ENCODE measurements at regions not wholly inside any gene's neighbourhood (a gene's known extent, or its start where the extent isn't known, plus 50 kb on each side); places are given as distances from the start of the nearest gene placed in this dataset.

GRCh38 chr3:8200996-8201395, 300.6 kb upstream of the LMCD1 start:
- TF ChIP-seq GABPA (IDR thresholded peaks at IDR 0.05; ENCODE audit: low read depth) (no peak), POLR2AphosphoS5 (IDR thresholded peaks at IDR 0.05; ENCODE audit: low read depth) (no peak), CTCF (IDR thresholded peaks at IDR 0.05; ENCODE audit: insufficient read depth, low read length) (no peak), SPI1 (IDR thresholded peaks at IDR 0.05; ENCODE audit: borderline replicate concordance, low read depth) (no peak), REST (IDR thresholded peaks at IDR 0.05; ENCODE audit: insufficient replicate concordance, low read depth) (no peak)

GRCh38 chr3:8201886-8202285, 299.7 kb upstream of the LMCD1 start:
- TF ChIP-seq CTCF (IDR thresholded peaks at IDR 0.05; ENCODE audit: insufficient read depth, low read length) (no peak), POLR2AphosphoS5 (IDR thresholded peaks at IDR 0.05; ENCODE audit: low read depth) (no peak)

More at GRCh38 chr3:8200996-8201395, 300.6 kb upstream of the LMCD1 start:
- Histone ChIP-seq H3K27ac (replicated peaks) (no peak overlapping the region), H3K27me3 (ENCODE audit: insufficient read depth, poor library complexity, severe bottlenecking) (no peaks in the 10 kb centered on the region), H3K4me3 (replicated peaks; ENCODE audit: insufficient read depth, low read length) (no peak overlapping the region)
- DNase-seq (ENCODE audit: low read depth in 1 of 2, low spot score in 1 of 2): no peak

GRCh38 chr3:8204331-8204730, 297.3 kb upstream of the LMCD1 start:
- H3K27ac ChIP-seq (replicated peaks): no peak overlapping the region
- TF ChIP-seq POLR2AphosphoS5 (IDR thresholded peaks at IDR 0.05; ENCODE audit: low read depth): no peak

More at GRCh38 chr3:8201886-8202285, 299.7 kb upstream of the LMCD1 start:
- no peak overlapping the region for H3K27ac ChIP-seq (replicated peaks)
- H3K27me3 ChIP-seq (ENCODE audit: insufficient read depth, poor library complexity, severe bottlenecking): no peaks in the 10 kb centered on the region
- H3K4me3 ChIP-seq (replicated peaks; ENCODE audit: insufficient read depth, low read length): no peak overlapping the region
- no peak for DNase-seq (ENCODE audit: low read depth in 1 of 2, low spot score in 1 of 2)

GRCh38 chr3:8204853-8205650, 296.6 kb upstream of the LMCD1 start:
- Histone ChIP-seq H3K27me3 (ENCODE audit: insufficient read depth, poor library complexity, severe bottlenecking) (no peaks in the 10 kb centered on the region), H3K4me3 (replicated peaks; ENCODE audit: insufficient read depth, low read length) (no peak overlapping the region), H3K27ac (replicated peaks) (no peak overlapping the region)
- DNase-seq (ENCODE audit: low read depth in 1 of 2, low spot score in 1 of 2): no peak
- TF ChIP-seq POLR2AphosphoS5 (IDR thresholded peaks at IDR 0.05; ENCODE audit: low read depth) (no peak), GABPA (IDR thresholded peaks at IDR 0.05; ENCODE audit: low read depth) (no peak), CTCF (IDR thresholded peaks at IDR 0.05; ENCODE audit: insufficient read depth, low read length) (no peak), SPI1 (IDR thresholded peaks at IDR 0.05; ENCODE audit: borderline replicate concordance, low read depth) (no peak), REST (IDR thresholded peaks at IDR 0.05; ENCODE audit: insufficient replicate concordance, low read depth) (no peak)

More at GRCh38 chr3:8204331-8204730, 297.3 kb upstream of the LMCD1 start:
- no peak for DNase-seq (ENCODE audit: low read depth in 1 of 2, low spot score in 1 of 2)
- no peak overlapping the region for H3K4me3 ChIP-seq (replicated peaks; ENCODE audit: insufficient read depth, low read length)
- H3K27me3 ChIP-seq (ENCODE audit: insufficient read depth, poor library complexity, severe bottlenecking): no peaks in the 10 kb centered on the region

All from HL-60 (cell line).